H9 (cell line): ENCODE measurements at regions not wholly inside any gene's neighbourhood (a gene's known extent, or its start where the extent isn't known, plus 50 kb on each side); places are given as distances from the start of the nearest gene placed in this dataset.
A peak's percentile ranks its signal among the peaks of the same experiment; 100 is the strongest.

Experiments used
- DNase-seq: peaks from one replicate; pipeline ENCODE4 v3.0.0-alpha.2; 2017
- H2AFZ ChIP-seq: one replicate; pipeline ENCODE4 v1.6.1; 2013; ENCODE audit warnings: mild to moderate bottlenecking, low read length, control low read depth, moderate library complexity
- H2AK5ac ChIP-seq: 2 replicates; pipeline ENCODE4 v1.6.1; 2013; ENCODE audit warnings: low read length, control low read depth, mixed read lengths; ENCODE audit not compliant: insufficient read length
- H2BK120ac ChIP-seq: one replicate; pipeline ENCODE4 v1.6.1; 2013; ENCODE audit warnings: low read depth, mild to moderate bottlenecking, low read length, control low read depth, inconsistent platforms; ENCODE audit not compliant: poor library complexity, severe bottlenecking
- H2BK12ac ChIP-seq: 2 replicates; pipeline ENCODE4 v1.6.1; 2013; ENCODE audit warnings: low read length, control low read depth, mixed read lengths, low read depth; ENCODE audit not compliant: insufficient read length
- H2BK15ac ChIP-seq: 2 replicates; pipeline ENCODE4 v1.6.1; 2013; ENCODE audit warnings: low read depth, low read length, control low read depth
- H2BK20ac ChIP-seq: one replicate; pipeline ENCODE4 v1.6.1; 2013; ENCODE audit warnings: low read depth, mild to moderate bottlenecking, low read length, control low read depth, inconsistent platforms; ENCODE audit not compliant: poor library complexity, severe bottlenecking
- H2BK5ac ChIP-seq: 2 replicates; pipeline ENCODE4 v1.6.1; 2013; ENCODE audit warnings: low read length, control low read depth, mixed read lengths; ENCODE audit not compliant: insufficient read length
- H3K14ac ChIP-seq: 2 replicates; pipeline ENCODE4 v1.6.1; 2013; ENCODE audit warnings: low read length, control low read depth; ENCODE audit not compliant: insufficient read depth
- H3K18ac ChIP-seq: 2 replicates; pipeline ENCODE4 v1.6.1; 2013; ENCODE audit warnings: low read depth, mild to moderate bottlenecking, mixed read lengths, low read length, control low read depth; ENCODE audit not compliant: insufficient read length
- H3K23ac ChIP-seq: 2 replicates; pipeline ENCODE4 v1.6.1; 2013; ENCODE audit warnings: low read length, control low read depth, mixed read lengths, low read depth; ENCODE audit not compliant: insufficient read length
- H3K23me2 ChIP-seq: 2 replicates; pipeline ENCODE4 v1.6.1; 2013; ENCODE audit warnings: low read depth, mild to moderate bottlenecking, mixed read lengths, low read length, control low read depth; ENCODE audit not compliant: insufficient read length, poor library complexity, severe bottlenecking
- H3K27ac ChIP-seq: 2 replicates; pipeline ENCODE4 v1.5.1; 2013; ENCODE audit warnings: low read length, control low read depth, mixed read lengths, low read depth; ENCODE audit not compliant: insufficient read length
- H3K27me3 ChIP-seq: 2 replicates; pipeline ENCODE4 v1.6.1; 2013; ENCODE audit warnings: low read length, control low read depth, inconsistent platforms; ENCODE audit not compliant: insufficient read depth
- H3K4ac ChIP-seq: 2 replicates; pipeline ENCODE4 v1.6.1; 2013; ENCODE audit warnings: low read depth, mild to moderate bottlenecking, control low read depth, inconsistent platforms, low read length, moderate library complexity
- H3K4me1 ChIP-seq: 2 replicates; pipeline ENCODE4 v1.6.1; 2013; ENCODE audit warnings: low read length, control low read depth, inconsistent platforms; ENCODE audit not compliant: insufficient read depth
- H3K4me2 ChIP-seq: 2 replicates; pipeline ENCODE4 v1.6.1; 2013; ENCODE audit warnings: low read length, control low read depth, mixed read lengths; ENCODE audit not compliant: insufficient read length, insufficient read depth
- H3K56ac ChIP-seq: 2 replicates; pipeline ENCODE4 v1.6.1; 2013; ENCODE audit warnings: low read depth, mild to moderate bottlenecking, mixed read lengths, low read length, control low read depth; ENCODE audit not compliant: insufficient read length
- H3K79me1 ChIP-seq: 2 replicates; pipeline ENCODE4 v1.6.1; 2013; ENCODE audit warnings: low read depth, mild to moderate bottlenecking, moderate library complexity, low read length, control low read depth, inconsistent platforms; ENCODE audit not compliant: insufficient read depth, poor library complexity, severe bottlenecking
- H3K79me2 ChIP-seq: 2 replicates; pipeline ENCODE4 v1.6.1; 2013; ENCODE audit warnings: low read length, control low read depth, inconsistent platforms; ENCODE audit not compliant: insufficient read depth
- H3K9ac ChIP-seq: 2 replicates; pipeline ENCODE4 v1.6.1; 2013; ENCODE audit warnings: low read length, control low read depth, mixed read lengths; ENCODE audit not compliant: insufficient read length; ENCODE audit errors: extremely low read depth
- H3K9me3 ChIP-seq: one replicate; pipeline ENCODE4 v1.6.1; 2013; ENCODE audit warnings: low read depth, low read length, inconsistent platforms; ENCODE audit not compliant: control insufficient read depth
- H3T11ph ChIP-seq: one replicate; pipeline ENCODE4 v1.6.1; 2013; ENCODE audit warnings: mild to moderate bottlenecking, low read length, control low read depth, inconsistent platforms
- H4K20me1 ChIP-seq: one replicate; pipeline ENCODE4 v1.6.1; 2013; ENCODE audit not compliant: control insufficient read depth, insufficient read length, insufficient read depth
- H4K5ac ChIP-seq: 2 replicates; pipeline ENCODE4 v1.6.1; 2013; ENCODE audit warnings: low read depth, mild to moderate bottlenecking, mixed read lengths, low read length, control low read depth; ENCODE audit not compliant: insufficient read length
- H4K8ac ChIP-seq: replicated peaks from 2 replicates; pipeline ENCODE4 v1.6.1; 2013; ENCODE audit warnings: low read length, control low read depth, mixed read lengths, low read depth; ENCODE audit not compliant: insufficient read length
- H4K91ac ChIP-seq: 2 replicates; pipeline ENCODE4 v1.6.1; 2013; ENCODE audit warnings: low read depth, mild to moderate bottlenecking, moderate library complexity, mixed read lengths, low read length, control low read depth; ENCODE audit not compliant: insufficient read length
- H3K27ac Mint-ChIP-seq, 3 experiments: 2 replicates in 2 of 3; 3 replicates in 1 of 3; pipeline ENCODE4 v1.8.0; 2020 to 2021; ENCODE audit warnings: mixed read lengths in 3 of 3, mild to moderate bottlenecking in 1 of 3, moderate library complexity in 1 of 3
- H3K27me3 Mint-ChIP-seq: 2 replicates; pipeline ENCODE4 v1.8.0; 2021; ENCODE audit warnings: low read depth, mild to moderate bottlenecking, moderate library complexity, mixed read lengths
- H3K36me3 Mint-ChIP-seq, 3 experiments: 2 replicates in 2 of 3; 3 replicates in 1 of 3; pipeline ENCODE4 v1.8.0; 2020 to 2021; ENCODE audit warnings: low read depth in 3 of 3, mixed read lengths in 3 of 3; ENCODE audit not compliant: insufficient read depth in 1 of 3
- H3K4me1 Mint-ChIP-seq, 2 experiments: 2 replicates each; pipeline ENCODE4 v1.8.0; 2020; ENCODE audit warnings: mixed read lengths in 2 of 2
- H3K4me3 Mint-ChIP-seq, 2 experiments: 2 replicates in 1 of 2; 3 replicates in 1 of 2; pipeline ENCODE4 v1.8.0; 2020 to 2021; ENCODE audit warnings: mild to moderate bottlenecking in 2 of 2, mixed read lengths in 2 of 2, moderate library complexity in 1 of 2
- H3K9me3 Mint-ChIP-seq, 2 experiments: 2 replicates in 1 of 2; 3 replicates in 1 of 2; pipeline ENCODE4 v1.8.0; 2020; ENCODE audit warnings: mild to moderate bottlenecking in 2 of 2, mixed read lengths in 2 of 2, moderate library complexity in 1 of 2
- CTCF ChIP-seq: fragments of 200-600 bp; sonication (generic); conservative IDR thresholded peaks from 3 replicates; pipeline ENCODE4 v1.8.0; 2021; ENCODE audit warnings: antibody characterized with exemption, mild to moderate bottlenecking
- WGBS: extraction: QIAGEN DNeasy Blood & Tissue Kit; methylation state at CpG from one replicate; pipeline ENCODE4 v1.1.7; 2013; ENCODE audit warnings: missing lambda C conversion rate, low lambda C conversion rate, mixed read lengths; ENCODE audit not compliant: insufficient read length; ENCODE audit errors: extremely low coverage; 5-methylcytosine and 5-hydroxymethylcytosine counted together

- Histone ChIP-seq H3K4me2 (no peak overlapping the region), H3K23me2 (no peaks in the 10 kb centered on the region), H2BK120ac (no peak overlapping the region), H3K79me2 (no peaks in the 10 kb centered on the region), H4K5ac (no peak overlapping the region), H2BK12ac (no peak overlapping the region), H3K79me1 (no peaks in the 10 kb centered on the region), H3K14ac (no peak overlapping the region), H2BK20ac (no peak overlapping the region), H3T11ph (no peak overlapping the region), H3K9ac (no peak overlapping the region), H3K4ac (no peak overlapping the region), H3K27me3 (no peaks in the 10 kb centered on the region), H3K23ac (no peak overlapping the region), H3K18ac (no peak overlapping the region), H3K9me3 (no peaks in the 10 kb centered on the region), H2BK5ac (no peak overlapping the region), H2AK5ac (no peak overlapping the region), H2AFZ (no peak overlapping the region), H4K91ac (no peak overlapping the region), H2BK15ac (no peak overlapping the region), H3K27ac (no peak overlapping the region), H4K8ac (no peak overlapping the region), H3K4me1 (no peaks in the 10 kb centered on the region), H3K56ac (no peak overlapping the region), H4K20me1 (no peaks in the 10 kb centered on the region)
- peak; percentile 30 for DNase-seq
- no peak for TF ChIP-seq CTCF
- no peak overlapping the region; a peak in 1 of 7 replicates for H3K27ac Mint-ChIP-seq
- no CpG with 5 or more reads among the region's 6 CpGs for WGBS
- no peaks in the 10 kb centered on the region for H3K9me3 Mint-ChIP-seq
- peaks cover 0 to 5% of the 10 kb centered on the region in 2 experiments; a peak in 1 of 4 replicates for H3K4me1 Mint-ChIP-seq
- peaks cover 1% of the 10 kb centered on the region; the same call in 1 of the 2 replicates for H3K27me3 Mint-ChIP-seq
- H3K36me3 Mint-ChIP-seq = no peaks in the 10 kb centered on the region
- H3K4me3 Mint-ChIP-seq = no peak overlapping the region
These were observed 298.6 kb downstream of the CYP26B1 start for GRCh38 chr2:71849111-71849510.
